ENCODE measurements at regions not wholly inside any gene's neighbourhood (a gene's known extent, or its start where the extent isn't known, plus 50 kb on each side); places are given as distances from the start of the nearest gene placed in this dataset.

DNA sequence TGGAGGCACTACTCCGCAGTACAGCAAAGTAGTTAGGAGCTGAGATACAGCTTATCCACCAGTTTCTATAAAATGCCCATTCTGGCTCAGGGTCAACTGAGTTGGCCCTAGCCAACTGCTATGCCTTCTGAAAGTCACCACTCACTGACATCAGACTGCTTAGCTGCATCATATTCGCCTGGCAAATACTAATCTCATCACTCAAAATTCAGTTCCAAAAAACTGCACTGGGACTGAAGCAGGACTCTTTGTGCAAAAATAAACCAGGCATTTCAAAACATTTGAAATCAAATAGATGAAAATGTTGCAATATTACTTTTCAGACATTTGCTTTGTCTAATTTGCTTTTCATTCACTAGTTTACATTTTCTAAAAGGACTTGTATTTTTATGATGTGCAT, 230.0 kb downstream of the ALDH8A1 start:
- no peaks in the 10 kb centered on the region for H3K9me3 ChIP-seq
- no peak for DNase-seq
- H3K27ac ChIP-seq = no peak overlapping the region
- H3K27me3 ChIP-seq = no peaks in the 10 kb centered on the region
- H3K4me1 ChIP-seq = peaks cover 0 to 13% (median 0%) of the 10 kb centered on the region in 4 donors
- no peak for TF ChIP-seq POLR2A (IDR thresholded peaks at IDR 0.05)
- TF ChIP-seq, protein P1, sequence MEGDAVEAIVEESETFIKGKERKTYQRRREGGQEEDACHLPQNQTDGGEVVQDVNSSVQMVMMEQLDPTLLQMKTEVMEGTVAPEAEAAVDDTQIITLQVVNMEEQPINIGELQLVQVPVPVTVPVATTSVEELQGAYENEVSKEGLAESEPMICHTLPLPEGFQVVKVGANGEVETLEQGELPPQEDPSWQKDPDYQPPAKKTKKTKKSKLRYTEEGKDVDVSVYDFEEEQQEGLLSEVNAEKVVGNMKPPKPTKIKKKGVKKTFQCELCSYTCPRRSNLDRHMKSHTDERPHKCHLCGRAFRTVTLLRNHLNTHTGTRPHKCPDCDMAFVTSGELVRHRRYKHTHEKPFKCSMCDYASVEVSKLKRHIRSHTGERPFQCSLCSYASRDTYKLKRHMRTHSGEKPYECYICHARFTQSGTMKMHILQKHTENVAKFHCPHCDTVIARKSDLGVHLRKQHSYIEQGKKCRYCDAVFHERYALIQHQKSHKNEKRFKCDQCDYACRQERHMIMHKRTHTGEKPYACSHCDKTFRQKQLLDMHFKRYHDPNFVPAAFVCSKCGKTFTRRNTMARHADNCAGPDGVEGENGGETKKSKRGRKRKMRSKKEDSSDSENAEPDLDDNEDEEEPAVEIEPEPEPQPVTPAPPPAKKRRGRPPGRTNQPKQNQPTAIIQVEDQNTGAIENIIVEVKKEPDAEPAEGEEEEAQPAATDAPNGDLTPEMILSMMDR (IDR thresholded peaks at IDR 0.05) = no peak
- no peak overlapping the region for H3K4me3 ChIP-seq
- no peaks in the 10 kb centered on the region for H3K36me3 ChIP-seq

DNA sequence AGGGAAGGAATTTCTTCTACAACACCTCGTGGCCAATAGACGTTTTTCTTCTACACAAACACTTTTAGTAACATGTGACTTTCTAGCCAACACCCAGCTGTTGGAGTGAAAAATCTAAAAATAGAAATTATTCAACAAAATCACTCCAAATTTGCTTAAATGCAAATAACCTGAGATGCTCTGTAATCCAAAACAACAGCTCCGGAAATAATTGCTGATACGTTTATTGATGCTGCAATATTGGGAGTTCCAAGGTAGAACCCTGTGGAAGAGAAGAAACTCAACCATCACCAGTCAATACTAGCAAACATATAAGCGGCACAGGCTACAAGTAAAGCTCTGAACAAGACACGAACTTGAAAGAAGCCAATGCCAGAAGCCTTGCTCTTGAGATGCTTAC, 230.6 kb downstream of the ALDH8A1 start:
- H3K4me1 ChIP-seq = peaks cover 0 to 13% (median 0%) of the 10 kb centered on the region in 4 donors
- H3K27me3 ChIP-seq = no peaks in the 10 kb centered on the region
- H3K9me3 ChIP-seq = no peaks in the 10 kb centered on the region
- DNase-seq = no peak
- no peak overlapping the region for H3K27ac ChIP-seq
- no peak overlapping the region for H3K4me3 ChIP-seq
- no peak for TF ChIP-seq POLR2A (IDR thresholded peaks at IDR 0.05)
- no peaks in the 10 kb centered on the region for H3K36me3 ChIP-seq

DNA sequence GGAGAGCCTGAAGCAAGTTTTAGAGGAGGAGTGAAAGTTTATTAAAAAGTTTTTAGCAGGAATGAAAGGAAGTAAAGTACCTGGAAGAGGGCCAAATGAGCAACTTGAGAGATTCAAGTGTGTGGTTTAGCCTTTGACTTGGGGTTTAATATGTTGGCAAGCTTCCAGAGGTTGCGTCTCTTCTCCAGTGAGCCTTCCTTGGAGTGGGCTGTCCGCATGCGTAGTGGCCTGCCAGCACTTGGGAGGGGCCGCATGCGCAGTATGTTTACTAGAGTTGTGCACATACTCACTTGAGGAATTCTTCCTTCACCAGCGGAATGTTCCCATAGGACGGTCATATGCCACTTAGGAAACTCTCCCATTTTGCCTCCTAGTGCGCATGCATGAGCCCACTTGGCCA, 235.2 kb downstream of the ALDH8A1 start:
- Histone ChIP-seq H3K4me1 (peaks cover 0 to 2% (median 0%) of the 10 kb centered on the region in 4 donors), H3K36me3 (no peaks in the 10 kb centered on the region), H3K27me3 (no peaks in the 10 kb centered on the region), H3K4me3 (no peak overlapping the region), H3K27ac (no peak overlapping the region), H3K9me3 (no peaks in the 10 kb centered on the region)
- no peak for TF ChIP-seq POLR2A (IDR thresholded peaks at IDR 0.05)
- no peak for DNase-seq

DNA sequence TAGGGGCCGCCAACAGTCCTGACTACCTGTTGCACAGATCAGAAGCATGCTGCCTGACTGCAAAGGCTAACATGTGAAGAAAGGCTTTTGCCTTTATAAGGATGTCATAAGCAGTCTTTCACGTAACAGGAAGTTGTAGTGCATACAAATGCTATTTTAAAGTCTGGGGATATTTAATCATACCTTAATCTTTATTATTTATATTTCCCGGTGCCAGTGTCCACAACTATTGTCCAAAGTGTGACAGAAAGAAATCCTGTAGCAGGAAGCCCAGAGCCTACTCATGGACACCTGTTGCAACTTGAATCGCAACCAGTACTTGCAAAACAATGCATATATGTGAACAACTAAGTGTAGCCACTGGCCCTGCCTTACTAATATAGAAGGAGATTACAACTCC, 235.8 kb downstream of the ALDH8A1 start:
- TF ChIP-seq, protein P1 (IDR thresholded peaks at IDR 0.05) = no peak
- no peak for TF ChIP-seq POLR2A (IDR thresholded peaks at IDR 0.05)
- H3K36me3 ChIP-seq = no peaks in the 10 kb centered on the region
- no peaks in the 10 kb centered on the region for H3K27me3 ChIP-seq
- no peaks in the 10 kb centered on the region for H3K9me3 ChIP-seq
- H3K4me1 ChIP-seq = no peaks in the 10 kb centered on the region
- no peak for DNase-seq
- no peak overlapping the region for H3K4me3 ChIP-seq
- H3K27ac ChIP-seq = no peak overlapping the region

DNA sequence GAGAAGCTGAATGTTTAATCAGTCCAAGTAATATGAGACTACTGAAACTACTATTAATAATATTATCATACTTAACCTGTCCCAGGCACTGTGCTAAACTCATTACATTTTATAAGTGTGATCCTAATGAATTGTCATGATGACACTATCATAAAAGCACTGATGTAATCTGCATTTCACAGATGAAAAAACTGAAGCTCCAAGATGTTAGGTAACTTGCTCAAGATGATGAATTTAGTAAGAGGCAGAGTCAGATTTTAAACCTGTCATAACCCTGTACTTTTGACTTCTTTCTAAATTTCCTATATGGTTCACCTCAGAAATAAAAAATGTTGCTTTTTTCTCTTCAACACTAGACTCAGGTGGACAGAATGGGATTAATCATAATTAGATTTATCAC, 237.6 kb downstream of the ALDH8A1 start:
- peaks cover 0 to 10% (median 0%) of the 10 kb centered on the region in 4 donors for H3K4me1 ChIP-seq
- H3K36me3 ChIP-seq = no peaks in the 10 kb centered on the region
- DNase-seq = no peak
- no peaks in the 10 kb centered on the region for H3K9me3 ChIP-seq
- H3K27me3 ChIP-seq = no peaks in the 10 kb centered on the region
- no peak overlapping the region for H3K27ac ChIP-seq
- H3K4me3 ChIP-seq = no peak overlapping the region
- TF ChIP-seq POLR2A (IDR thresholded peaks at IDR 0.05) = no peak
- TF ChIP-seq, protein P1 (IDR thresholded peaks at IDR 0.05) = no peak

DNA sequence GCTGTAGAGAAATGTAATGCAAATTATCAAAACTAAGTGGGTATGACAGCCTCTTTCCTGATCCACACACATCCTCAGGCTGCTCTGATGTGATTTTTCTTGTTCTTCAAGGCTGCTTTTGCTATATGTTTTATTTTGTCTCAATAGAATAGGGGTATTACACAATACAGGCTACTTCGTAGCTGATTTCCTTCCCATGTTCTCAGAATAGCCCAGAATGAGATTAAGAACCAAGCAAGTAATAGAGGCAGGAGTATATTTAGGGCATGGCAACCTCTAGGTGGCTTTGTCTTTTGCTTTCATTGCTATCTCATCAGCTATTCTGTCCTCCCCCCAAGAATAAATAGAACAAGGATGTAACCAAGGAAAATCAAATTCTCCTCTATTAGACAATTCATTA, 241.8 kb downstream of the ALDH8A1 start:
- no peaks in the 10 kb centered on the region for H3K36me3 ChIP-seq
- DNase-seq = no peak
- H3K27me3 ChIP-seq = no peaks in the 10 kb centered on the region
- no peak overlapping the region for H3K4me3 ChIP-seq
- no peak for TF ChIP-seq POLR2A (IDR thresholded peaks at IDR 0.05)
- TF ChIP-seq, protein P1 (IDR thresholded peaks at IDR 0.05) = peak in 1 of 6 experiments; percentile 23
- H3K9me3 ChIP-seq = no peaks in the 10 kb centered on the region
- H3K4me1 ChIP-seq = peaks cover 0 to 10% (median 2%) of the 10 kb centered on the region in 4 donors
- peak overlapping the region in 3 of 4 donors; percentile 40 to 77 (median 75) for H3K27ac ChIP-seq

All from Peyer's patch (tissue), 4 donors.